HEK293 (cell line): ENCODE measurements at regions not wholly inside any gene's neighbourhood (a gene's known extent, or its start where the extent isn't known, plus 50 kb on each side); places are given as distances from the start of the nearest gene placed in this dataset.

Experiments used
- CTCF ChIA-PET: fragments of 350-600 bp; formaldehyde crosslinking; extraction: SDS; loops from one replicate; lab custom pipeline; 2021; ENCODE audit warnings: antibody characterized with exemption; lab: Yijun Ruan, JAX
- POLR2A ChIA-PET: fragments of 300-600 bp; formaldehyde crosslinking; extraction: SDS; loops from one replicate; lab custom pipeline; 2020; ENCODE audit warnings: antibody characterized with exemption, inconsistent platforms; lab: Yijun Ruan, JAX
- H3K27ac ChIP-seq: fragments of 200-500 bp; sonication (Bioruptor generic); 2 replicates; pipeline ENCODE4 v1.5.1; 2014; ENCODE audit warnings: low read depth, low read length, control low read depth, inconsistent platforms; ENCODE audit errors: extremely low read depth
- H3K36me3 ChIP-seq, 2 experiments: fragments of 200-500 bp in 1 of 2; sonication (Bioruptor generic) in 1 of 2; 1 replicate in 1 of 2; 2 replicates in 1 of 2; pipeline ENCODE4 v1.5.1; 2014 to 2017; ENCODE audit warnings: inconsistent platforms in 2 of 2, low read length in 2 of 2; ENCODE audit not compliant: control insufficient read depth in 2 of 2, insufficient read depth in 1 of 2
- H3K4me1 ChIP-seq: fragments of 200-500 bp; sonication (Bioruptor generic); 2 replicates; pipeline ENCODE4 v1.5.1; 2014; ENCODE audit warnings: mild to moderate bottlenecking, low read length, inconsistent platforms; ENCODE audit not compliant: control insufficient read depth, insufficient read depth
- H3K4me3 ChIP-seq: 2 replicates; pipeline ENCODE4 v1.5.1; 2011; ENCODE audit warnings: low read depth, mild to moderate bottlenecking, control low read depth, low read length, moderate library complexity
- H3K9me3 ChIP-seq: fragments of 200-500 bp; sonication (Bioruptor generic); 2 replicates; pipeline ENCODE4 v1.5.1; 2014; ENCODE audit warnings: low read depth, low read length, inconsistent platforms; ENCODE audit not compliant: control insufficient read depth, insufficient read depth
- KLF7 ChIP-seq: fragments of 450-650 bp; formaldehyde crosslinking; IDR thresholded peaks from 2 replicates; pipeline ENCODE4 v1.5.1; 2016; ENCODE audit warnings: missing biosample characterization, missing genetic modification characterization, borderline replicate concordance
- KLF9 ChIP-seq: fragments of 450-650 bp; formaldehyde crosslinking; IDR thresholded peaks from 2 replicates; pipeline ENCODE4 v1.5.1; 2016; ENCODE audit warnings: missing biosample characterization, missing genetic modification characterization, low read depth
- SCRT1 ChIP-seq: fragments of 450-650 bp; formaldehyde crosslinking; IDR thresholded peaks from 2 replicates; pipeline ENCODE4 v1.5.1; 2016; ENCODE audit warnings: missing biosample characterization, missing genetic modification characterization, borderline replicate concordance
- ZFP3 ChIP-seq: fragments of 450-650 bp; formaldehyde crosslinking; IDR thresholded peaks from 2 replicates; pipeline ENCODE4 v1.5.1; 2016; ENCODE audit warnings: low read depth, missing biosample characterization, missing genetic modification characterization
- ZNF114 ChIP-seq: fragments of 450-650 bp; formaldehyde crosslinking; IDR thresholded peaks from 2 replicates; pipeline ENCODE4 v1.5.0; 2017; ENCODE audit warnings: missing biosample characterization, missing genetic modification characterization
- ZNF132 ChIP-seq: fragments of 450-650 bp; formaldehyde crosslinking; IDR thresholded peaks from 2 replicates; pipeline ENCODE4 v1.5.1; 2017; ENCODE audit warnings: missing biosample characterization, missing genetic modification characterization, borderline replicate concordance
- ZNF23 ChIP-seq: fragments of 450-650 bp; formaldehyde crosslinking; IDR thresholded peaks from 2 replicates; pipeline ENCODE4 v1.5.1; 2016; ENCODE audit warnings: missing biosample characterization, missing genetic modification characterization, borderline replicate concordance
- ZNF404 ChIP-seq: fragments of 450-650 bp; formaldehyde crosslinking; IDR thresholded peaks from 2 replicates; pipeline ENCODE4 v1.5.1; 2017; ENCODE audit warnings: missing biosample characterization, missing genetic modification characterization
- ZNF529 ChIP-seq: fragments of 450-650 bp; formaldehyde crosslinking; IDR thresholded peaks from 2 replicates; pipeline ENCODE4 v1.5.1; 2017; ENCODE audit warnings: missing genetic modification characterization, missing biosample characterization; ENCODE audit not compliant: insufficient replicate concordance
- ZNF561 ChIP-seq: fragments of 450-650 bp; IDR thresholded peaks from 2 replicates; pipeline ENCODE4 v1.5.1; 2018; ENCODE audit warnings: missing biosample characterization, missing genetic modification characterization, borderline replicate concordance
- ZNF626 ChIP-seq: fragments of 450-650 bp; sonication (Bioruptor Pico); formaldehyde crosslinking; IDR thresholded peaks from 2 replicates; pipeline ENCODE4 v1.5.1; 2018; ENCODE audit warnings: missing biosample characterization, missing genetic modification characterization, inconsistent platforms
- ZNF654 ChIP-seq: fragments of 450-650 bp; formaldehyde crosslinking; IDR thresholded peaks from 2 replicates; pipeline ENCODE4 v1.5.1; 2016; ENCODE audit warnings: low read depth, missing biosample characterization, missing genetic modification characterization
- ZNF677 ChIP-seq: fragments of 450-650 bp; IDR thresholded peaks from 2 replicates; pipeline ENCODE4 v1.5.0; 2018; ENCODE audit warnings: missing biosample characterization, mild to moderate bottlenecking, missing genetic modification characterization, moderate library complexity
- ZNF776 ChIP-seq: fragments of 450-650 bp; formaldehyde crosslinking; IDR thresholded peaks from 2 replicates; pipeline ENCODE4 v1.5.0; 2017; ENCODE audit warnings: missing biosample characterization, missing genetic modification characterization, borderline replicate concordance
- ZNF830 ChIP-seq: fragments of 450-650 bp; IDR thresholded peaks from 2 replicates; pipeline ENCODE4 v1.5.0; 2018; ENCODE audit warnings: missing biosample characterization, missing genetic modification characterization, low read depth, mild to moderate bottlenecking, moderate library complexity
- TF ChIP-seq, protein P1 (sequence below): fragments of 450-650 bp; formaldehyde crosslinking; conservative IDR thresholded peaks from 2 replicates; pipeline ENCODE4 v1.5.1; 2016; ENCODE audit warnings: low read depth, missing biosample characterization, missing genetic modification characterization
- TF ChIP-seq, protein P2 (sequence below): fragments of 450-650 bp; formaldehyde crosslinking; IDR thresholded peaks from 2 replicates; pipeline ENCODE4 v1.5.1; 2017; ENCODE audit warnings: missing biosample characterization, mild to moderate bottlenecking, missing genetic modification characterization, moderate library complexity
- TF ChIP-seq, protein P3 (sequence below): fragments of 450-650 bp; formaldehyde crosslinking; IDR thresholded peaks from 2 replicates; pipeline ENCODE4 v1.5.1; 2016; ENCODE audit warnings: missing biosample characterization, missing genetic modification characterization
- TF ChIP-seq, protein P4 (sequence below): fragments of 450-650 bp; formaldehyde crosslinking; IDR thresholded peaks from 2 replicates; pipeline ENCODE4 v1.5.1; 2016; ENCODE audit warnings: missing biosample characterization, missing genetic modification characterization, borderline replicate concordance
- TF ChIP-seq, protein P5 (sequence below): fragments of 450-650 bp; formaldehyde crosslinking; IDR thresholded peaks from 2 replicates; pipeline ENCODE4 v1.5.1; 2016; ENCODE audit warnings: missing biosample characterization, missing genetic modification characterization

DNA sequence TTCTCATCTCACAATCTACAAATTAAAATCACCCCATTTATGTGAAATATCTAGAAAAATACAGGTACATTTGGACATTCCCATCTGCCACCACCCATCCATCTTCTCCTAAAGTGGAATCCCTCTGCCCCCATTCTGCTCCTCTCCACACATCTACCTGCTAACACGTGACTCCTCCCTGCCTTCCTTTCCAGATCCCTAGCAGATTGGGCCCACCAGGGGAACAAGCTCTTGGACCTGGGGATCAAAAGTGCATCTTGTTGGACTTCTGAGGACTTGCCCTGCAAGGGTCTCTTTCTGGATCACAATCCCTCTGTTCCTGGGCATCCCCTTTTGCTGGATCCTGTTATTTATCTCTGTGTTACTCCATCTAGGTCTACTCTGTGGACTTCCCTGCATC lies 107.6 kb downstream of the ZNF280B start (continued):
- TF ChIP-seq, protein P1, sequence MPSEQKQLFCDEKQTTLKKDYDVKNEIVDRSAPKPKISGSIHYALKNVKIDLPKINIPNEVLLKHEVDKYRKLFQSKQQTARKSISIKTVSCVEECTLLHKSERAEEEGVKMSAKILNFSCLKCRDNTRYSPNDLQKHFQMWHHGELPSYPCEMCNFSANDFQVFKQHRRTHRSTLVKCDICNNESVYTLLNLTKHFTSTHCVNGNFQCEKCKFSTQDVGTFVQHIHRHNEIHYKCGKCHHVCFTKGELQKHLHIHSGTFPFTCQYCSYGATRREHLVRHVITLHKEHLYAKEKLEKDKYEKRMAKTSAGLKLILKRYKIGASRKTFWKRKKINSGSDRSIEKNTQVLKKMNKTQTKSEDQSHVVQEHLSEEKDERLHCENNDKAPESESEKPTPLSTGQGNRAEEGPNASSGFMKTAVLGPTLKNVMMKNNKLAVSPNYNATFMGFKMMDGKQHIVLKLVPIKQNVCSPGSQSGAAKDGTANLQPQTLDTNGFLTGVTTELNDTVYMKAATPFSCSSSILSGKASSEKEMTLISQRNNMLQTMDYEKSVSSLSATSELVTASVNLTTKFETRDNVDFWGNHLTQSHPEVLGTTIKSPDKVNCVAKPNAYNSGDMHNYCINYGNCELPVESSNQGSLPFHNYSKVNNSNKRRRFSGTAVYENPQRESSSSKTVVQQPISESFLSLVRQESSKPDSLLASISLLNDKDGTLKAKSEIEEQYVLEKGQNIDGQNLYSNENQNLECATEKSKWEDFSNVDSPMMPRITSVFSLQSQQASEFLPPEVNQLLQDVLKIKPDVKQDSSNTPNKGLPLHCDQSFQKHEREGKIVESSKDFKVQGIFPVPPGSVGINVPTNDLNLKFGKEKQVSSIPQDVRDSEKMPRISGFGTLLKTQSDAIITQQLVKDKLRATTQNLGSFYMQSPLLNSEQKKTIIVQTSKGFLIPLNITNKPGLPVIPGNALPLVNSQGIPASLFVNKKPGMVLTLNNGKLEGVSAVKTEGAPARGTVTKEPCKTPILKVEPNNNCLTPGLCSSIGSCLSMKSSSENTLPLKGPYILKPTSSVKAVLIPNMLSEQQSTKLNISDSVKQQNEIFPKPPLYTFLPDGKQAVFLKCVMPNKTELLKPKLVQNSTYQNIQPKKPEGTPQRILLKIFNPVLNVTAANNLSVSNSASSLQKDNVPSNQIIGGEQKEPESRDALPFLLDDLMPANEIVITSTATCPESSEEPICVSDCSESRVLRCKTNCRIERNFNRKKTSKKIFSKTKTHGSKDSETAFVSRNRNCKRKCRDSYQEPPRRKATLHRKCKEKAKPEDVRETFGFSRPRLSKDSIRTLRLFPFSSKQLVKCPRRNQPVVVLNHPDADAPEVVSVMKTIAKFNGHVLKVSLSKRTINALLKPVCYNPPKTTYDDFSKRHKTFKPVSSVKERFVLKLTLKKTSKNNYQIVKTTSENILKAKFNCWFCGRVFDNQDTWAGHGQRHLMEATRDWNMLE (tag by site-specific recombination), result no peak
- TF ChIP-seq ZNF776 (no peak), ZNF626 (tag by site-specific recombination) (no peak), ZNF677 (tag by site-specific recombination) (no peak), KLF9 (tag by site-specific recombination) (no peak)
- TF ChIP-seq, all 188 proteins: peak for 0

DNA sequence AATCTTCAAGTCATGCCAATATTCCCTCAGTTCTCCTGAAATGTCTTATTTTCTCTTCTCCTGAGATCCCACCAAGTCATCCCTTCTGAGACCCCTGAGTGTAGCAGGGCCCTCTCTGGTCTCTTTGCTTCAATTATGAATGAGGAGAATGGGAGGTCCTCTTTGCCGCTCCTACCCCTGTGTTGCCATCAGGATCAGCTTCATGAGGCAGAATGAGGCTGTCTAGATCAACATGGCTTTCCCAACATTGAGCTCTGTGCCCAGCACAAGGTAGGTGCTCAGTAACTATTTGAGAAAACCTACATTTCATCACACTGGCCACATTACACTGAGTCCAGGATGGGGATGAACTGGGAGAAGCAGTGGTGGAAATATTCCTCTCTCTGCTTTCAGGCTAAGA lies 107.2 kb downstream of the ZNF280B start:
- TF ChIP-seq ZNF654 (tag by site-specific recombination), result no peak
- no peak for TF ChIP-seq ZNF529 (tag by site-specific recombination)
- TF ChIP-seq ZNF114 (tag by site-specific recombination), result no peak
- TF ChIP-seq, protein P2, sequence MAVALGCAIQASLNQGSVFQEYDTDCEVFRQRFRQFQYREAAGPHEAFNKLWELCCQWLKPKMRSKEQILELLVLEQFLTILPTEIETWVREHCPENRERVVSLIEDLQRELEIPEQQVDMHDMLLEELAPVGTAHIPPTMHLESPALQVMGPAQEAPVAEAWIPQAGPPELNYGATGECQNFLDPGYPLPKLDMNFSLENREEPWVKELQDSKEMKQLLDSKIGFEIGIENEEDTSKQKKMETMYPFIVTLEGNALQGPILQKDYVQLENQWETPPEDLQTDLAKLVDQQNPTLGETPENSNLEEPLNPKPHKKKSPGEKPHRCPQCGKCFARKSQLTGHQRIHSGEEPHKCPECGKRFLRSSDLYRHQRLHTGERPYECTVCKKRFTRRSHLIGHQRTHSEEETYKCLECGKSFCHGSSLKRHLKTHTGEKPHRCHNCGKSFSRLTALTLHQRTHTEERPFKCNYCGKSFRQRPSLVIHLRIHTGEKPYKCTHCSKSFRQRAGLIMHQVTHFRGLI, result no peak
- TF ChIP-seq, protein P3, sequence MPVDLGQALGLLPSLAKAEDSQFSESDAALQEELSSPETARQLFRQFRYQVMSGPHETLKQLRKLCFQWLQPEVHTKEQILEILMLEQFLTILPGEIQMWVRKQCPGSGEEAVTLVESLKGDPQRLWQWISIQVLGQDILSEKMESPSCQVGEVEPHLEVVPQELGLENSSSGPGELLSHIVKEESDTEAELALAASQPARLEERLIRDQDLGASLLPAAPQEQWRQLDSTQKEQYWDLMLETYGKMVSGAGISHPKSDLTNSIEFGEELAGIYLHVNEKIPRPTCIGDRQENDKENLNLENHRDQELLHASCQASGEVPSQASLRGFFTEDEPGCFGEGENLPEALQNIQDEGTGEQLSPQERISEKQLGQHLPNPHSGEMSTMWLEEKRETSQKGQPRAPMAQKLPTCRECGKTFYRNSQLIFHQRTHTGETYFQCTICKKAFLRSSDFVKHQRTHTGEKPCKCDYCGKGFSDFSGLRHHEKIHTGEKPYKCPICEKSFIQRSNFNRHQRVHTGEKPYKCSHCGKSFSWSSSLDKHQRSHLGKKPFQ, result no peak
- TF ChIP-seq ZNF23 (tag by site-specific recombination), result no peak
- TF ChIP-seq SCRT1 (tag by site-specific recombination), result no peak
- TF ChIP-seq ZNF830, result no peak
- TF ChIP-seq, protein P4, sequence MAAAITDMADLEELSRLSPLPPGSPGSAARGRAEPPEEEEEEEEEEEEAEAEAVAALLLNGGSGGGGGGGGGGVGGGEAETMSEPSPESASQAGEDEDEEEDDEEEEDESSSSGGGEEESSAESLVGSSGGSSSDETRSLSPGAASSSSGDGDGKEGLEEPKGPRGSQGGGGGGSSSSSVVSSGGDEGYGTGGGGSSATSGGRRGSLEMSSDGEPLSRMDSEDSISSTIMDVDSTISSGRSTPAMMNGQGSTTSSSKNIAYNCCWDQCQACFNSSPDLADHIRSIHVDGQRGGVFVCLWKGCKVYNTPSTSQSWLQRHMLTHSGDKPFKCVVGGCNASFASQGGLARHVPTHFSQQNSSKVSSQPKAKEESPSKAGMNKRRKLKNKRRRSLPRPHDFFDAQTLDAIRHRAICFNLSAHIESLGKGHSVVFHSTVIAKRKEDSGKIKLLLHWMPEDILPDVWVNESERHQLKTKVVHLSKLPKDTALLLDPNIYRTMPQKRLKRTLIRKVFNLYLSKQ (tag by site-specific recombination), result no peak
- TF ChIP-seq KLF7 (tag by site-specific recombination), result no peak
- no peak for TF ChIP-seq ZNF132
- TF ChIP-seq, protein P5, sequence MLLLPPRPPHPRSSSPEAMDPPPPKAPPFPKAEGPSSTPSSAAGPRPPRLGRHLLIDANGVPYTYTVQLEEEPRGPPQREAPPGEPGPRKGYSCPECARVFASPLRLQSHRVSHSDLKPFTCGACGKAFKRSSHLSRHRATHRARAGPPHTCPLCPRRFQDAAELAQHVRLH, result no peak
- no peak for TF ChIP-seq ZFP3 (tag by site-specific recombination)
- no peak for TF ChIP-seq ZNF561 (tag by site-specific recombination)
- TF ChIP-seq ZNF404 (tag by site-specific recombination), result no peak
- TF ChIP-seq, all 188 proteins: peak for 0
- ChIA-PET CTCF (interaction anchor here (0.6 to 0.7 kb wide), 2 partner anchors 44 to 62 kb away, joined by 3 read pairs; no protein-coding TSS in a partner anchor), POLR2A (no interaction called here)
- Histone ChIP-seq H3K4me1 (no peaks in the 10 kb centered on the region), H3K4me3 (no peak overlapping the region), H3K27ac (no peak overlapping the region), H3K9me3 (no peaks in the 10 kb centered on the region), H3K36me3 (no peaks in the 10 kb centered on the region)
